HG03159 (cell line): ENCODE measurements at regions not wholly inside any gene's neighbourhood (a gene's known extent, or its start where the extent isn't known, plus 50 kb on each side); places are given as distances from the start of the nearest gene placed in this dataset.

Experiments used
- ATAC-seq: cut with Tn5 transposase; IDR thresholded peaks from one replicate; pipeline ENCODE4 v1.9.1; 2021; ENCODE audit warnings: mild to moderate bottlenecking, moderate library complexity; ENCODE audit not compliant: unreplicated experiment

- no peak for ATAC-seq
Observed at GRCh38 chr1:192713921-192714320, 78.0 kb downstream of the RGS13 start.

GRCh38 chr1:192724670-192725069, 84.2 kb upstream of the RGS2 start:
- no peak for ATAC-seq

- ATAC-seq, result no peak
Observed at GRCh38 chr1:192726820-192727504, 81.9 kb upstream of the RGS2 start.

- no peak for ATAC-seq
Observed at GRCh38 chr1:192729500-192729899, 79.3 kb upstream of the RGS2 start.

- no peak for ATAC-seq
Observed at GRCh38 chr1:192730198-192730597, 78.6 kb upstream of the RGS2 start.

GRCh38 chr1:192732787-192733186, 76.1 kb upstream of the RGS2 start:
- peak; percentile 79 for ATAC-seq

GRCh38 chr1:192735298-192735915, 73.4 kb upstream of the RGS2 start:
- no peak for ATAC-seq

- ATAC-seq, result no peak
Observed at GRCh38 chr1:192737306-192737705, 71.5 kb upstream of the RGS2 start.

- no peak for ATAC-seq
Observed at GRCh38 chr1:192739476-192740184, 69.2 kb upstream of the RGS2 start.

GRCh38 chr1:192740214-192740613, 68.6 kb upstream of the RGS2 start:
- no peak for ATAC-seq

GRCh38 chr1:192741095-192741494, 67.7 kb upstream of the RGS2 start:
- no peak for ATAC-seq

- no peak for ATAC-seq
Observed at GRCh38 chr1:192747301-192747700, 61.5 kb upstream of the RGS2 start.

- no peak for ATAC-seq
Observed at GRCh38 chr1:192747943-192748342, 60.9 kb upstream of the RGS2 start.

GRCh38 chr1:192749349-192749748, 59.5 kb upstream of the RGS2 start:
- no peak for ATAC-seq

- ATAC-seq, result no peak
Observed at GRCh38 chr1:192751260-192751659, 57.6 kb upstream of the RGS2 start.

- ATAC-seq, result no peak
Observed at GRCh38 chr1:192756314-192756713, 52.5 kb upstream of the RGS2 start.

- no peak for ATAC-seq
Observed at GRCh38 chr1:192756847-192757246, 52.0 kb upstream of the RGS2 start.

GRCh38 chr1:192758492-192758891, 50.3 kb upstream of the RGS2 start:
- no peak for ATAC-seq
